Urinary bladder (tissue), 3 donors: ENCODE measurements at regions not wholly inside any gene's neighbourhood (a gene's known extent, or its start where the extent isn't known, plus 50 kb on each side); places are given as distances from the start of the nearest gene placed in this dataset.

ENCODE experiments used
- DNase-seq: peaks from one replicate; pipeline ENCODE4 v3.0.0-alpha.2; 2015; ENCODE audit errors: extremely low spot score
- H3K27ac ChIP-seq: one replicate; pipeline ENCODE4 v1.5.1; 2013; ENCODE audit warnings: low read depth, mild to moderate bottlenecking, moderate library complexity
- H3K36me3 ChIP-seq: one replicate; pipeline ENCODE4 v1.6.1; 2013; ENCODE audit warnings: mild to moderate bottlenecking, moderate library complexity; ENCODE audit not compliant: insufficient read depth
- H3K4me1 ChIP-seq: one replicate; pipeline ENCODE4 v1.6.1; 2013; ENCODE audit warnings: mild to moderate bottlenecking, moderate library complexity; ENCODE audit not compliant: insufficient read depth
- H3K4me3 ChIP-seq: one replicate; pipeline ENCODE4 v1.5.1; 2013; ENCODE audit warnings: low read depth, low read length
- WGBS: extraction: QIAGEN DNeasy Blood & Tissue Kit; methylation state at CpG from one replicate; pipeline ENCODE4 v1.1.7; 2013; 5-methylcytosine and 5-hydroxymethylcytosine counted together
- donor health status: healthy with polysubstance abuse.
- donor health status: healthy.

GRCh38 chr17:83144421-83145357 is 65.3 kb downstream of the METRNL start:
- DNase-seq: no peak
- Histone ChIP-seq H3K27ac (no peak overlapping the region), H3K4me1 (no peaks in the 10 kb centered on the region), H3K4me3 (no peak overlapping the region), H3K36me3 (no peaks in the 10 kb centered on the region)
- 50% methylated on average over 16 of the region's 16 CpGs for WGBS

GRCh38 chr17:83145358-83145738 is 65.9 kb downstream of the METRNL start:
- Histone ChIP-seq H3K4me3 (no peak overlapping the region), H3K36me3 (no peaks in the 10 kb centered on the region), H3K27ac (no peak overlapping the region), H3K4me1 (no peaks in the 10 kb centered on the region)
- no peak for DNase-seq
- 57% methylated on average over 5 of the region's 5 CpGs for WGBS

- no peak overlapping the region for H3K4me3 ChIP-seq
- no peak overlapping the region for H3K27ac ChIP-seq
- WGBS: 90% methylated on average over 7 of the region's 7 CpGs
- H3K4me1 ChIP-seq: no peaks in the 10 kb centered on the region
- DNase-seq: no peak
- H3K36me3 ChIP-seq: no peaks in the 10 kb centered on the region
Measured at GRCh38 chr17:83145831-83146230, 66.4 kb downstream of the METRNL start.

GRCh38 chr17:83146347-83146746 is 66.9 kb downstream of the METRNL start:
- H3K4me3 ChIP-seq: no peak overlapping the region
- 85% methylated on average over 4 of the region's 4 CpGs for WGBS
- no peaks in the 10 kb centered on the region for H3K4me1 ChIP-seq
- no peak for DNase-seq
- no peak overlapping the region for H3K27ac ChIP-seq
- H3K36me3 ChIP-seq: no peaks in the 10 kb centered on the region

GRCh38 chr17:83147280-83147679 is 67.9 kb downstream of the METRNL start:
- Histone ChIP-seq H3K4me3 (no peak overlapping the region), H3K36me3 (no peaks in the 10 kb centered on the region), H3K27ac (no peak overlapping the region), H3K4me1 (no peaks in the 10 kb centered on the region)
- no peak for DNase-seq

- H3K4me1 ChIP-seq: no peaks in the 10 kb centered on the region
- 88% methylated on average over 17 of the region's 17 CpGs for WGBS
- no peaks in the 10 kb centered on the region for H3K36me3 ChIP-seq
- DNase-seq: no peak
- H3K4me3 ChIP-seq: no peak overlapping the region
- H3K27ac ChIP-seq: no peak overlapping the region
Measured at GRCh38 chr17:83148317-83149028, 69.1 kb downstream of the METRNL start.

GRCh38 chr17:83149029-83149725 is 69.8 kb downstream of the METRNL start:
- WGBS: 94% methylated on average over 9 of the region's 9 CpGs
- Histone ChIP-seq H3K4me1 (no peaks in the 10 kb centered on the region), H3K36me3 (no peaks in the 10 kb centered on the region), H3K27ac (no peak overlapping the region), H3K4me3 (no peak overlapping the region)
- no peak for DNase-seq

GRCh38 chr17:83149761-83150251 is 70.4 kb downstream of the METRNL start:
- Histone ChIP-seq H3K36me3 (no peaks in the 10 kb centered on the region), H3K27ac (no peak overlapping the region), H3K4me3 (no peak overlapping the region), H3K4me1 (no peaks in the 10 kb centered on the region)
- WGBS: 88% methylated on average over 15 of the region's 15 CpGs
- DNase-seq: no peak

- Histone ChIP-seq H3K27ac (no peak overlapping the region), H3K4me1 (no peaks in the 10 kb centered on the region), H3K4me3 (no peak overlapping the region), H3K36me3 (no peaks in the 10 kb centered on the region)
- DNase-seq: no peak
- WGBS: 81% methylated on average over 10 of the region's 10 CpGs
Measured at GRCh38 chr17:83150369-83151055, 71.1 kb downstream of the METRNL start.

GRCh38 chr17:83151056-83151441 is 71.6 kb downstream of the METRNL start:
- no peak for DNase-seq
- WGBS: 85% methylated on average over 16 of the region's 16 CpGs
- Histone ChIP-seq H3K27ac (no peak overlapping the region), H3K4me3 (no peak overlapping the region), H3K4me1 (no peaks in the 10 kb centered on the region), H3K36me3 (no peaks in the 10 kb centered on the region)

- H3K4me1 ChIP-seq: no peaks in the 10 kb centered on the region
- no peak for DNase-seq
- no peaks in the 10 kb centered on the region for H3K36me3 ChIP-seq
- 58% methylated on average over 32 of the region's 32 CpGs for WGBS
- H3K4me3 ChIP-seq: no peak overlapping the region
- no peak overlapping the region for H3K27ac ChIP-seq
Measured at GRCh38 chr17:83151442-83152226, 72.2 kb downstream of the METRNL start.

GRCh38 chr17:83152227-83152744 is 72.9 kb downstream of the METRNL start:
- WGBS: 92% methylated on average over 31 of the region's 31 CpGs
- no peak for DNase-seq
- Histone ChIP-seq H3K4me3 (no peak overlapping the region), H3K4me1 (no peaks in the 10 kb centered on the region), H3K36me3 (no peaks in the 10 kb centered on the region), H3K27ac (no peak overlapping the region)
